Mesendoderm (in vitro differentiated cells): ENCODE measurements at regions not wholly inside any gene's neighbourhood (a gene's known extent, or its start where the extent isn't known, plus 50 kb on each side); places are given as distances from the start of the nearest gene placed in this dataset.
"Not testable (repeated sequence)": the region's sequence is repeated elsewhere in the genome, so short reads cannot be mapped to it uniquely, and the experiment has no call there.

Experiments
- DNase-seq: peaks from one replicate; pipeline ENCODE4 v3.0.0; 2013
- H2AK5ac ChIP-seq: 2 replicates; pipeline ENCODE4 v1.6.1; 2013; ENCODE audit warnings: low read length, inconsistent platforms
- H2BK120ac ChIP-seq: 2 replicates; pipeline ENCODE4 v1.6.1; 2013; ENCODE audit warnings: low read depth, mild to moderate bottlenecking, low read length, moderate library complexity, mixed read lengths
- H2BK15ac ChIP-seq: replicated peaks from 2 replicates; pipeline ENCODE4 v1.6.1; 2013; ENCODE audit warnings: low read depth, mild to moderate bottlenecking, moderate library complexity
- H2BK5ac ChIP-seq: 2 replicates; pipeline ENCODE4 v1.6.1; 2013; ENCODE audit warnings: low read length, inconsistent platforms
- H3K18ac ChIP-seq: 2 replicates; pipeline ENCODE4 v1.6.1; 2013; ENCODE audit warnings: mild to moderate bottlenecking, low read length, mixed read lengths
- H3K23ac ChIP-seq: one replicate; pipeline ENCODE4 v1.6.1; 2013; ENCODE audit warnings: low read length
- H3K27ac ChIP-seq: 2 replicates; pipeline ENCODE4 v1.5.1; 2013; ENCODE audit warnings: low read depth, mild to moderate bottlenecking, inconsistent platforms, low read length, moderate library complexity
- H3K27me3 ChIP-seq: 2 replicates; pipeline ENCODE4 v1.6.1; 2013; ENCODE audit warnings: low read length, control low read depth, mild to moderate bottlenecking, inconsistent platforms; ENCODE audit not compliant: insufficient read depth, poor library complexity
- H3K36me3 ChIP-seq: 2 replicates; pipeline ENCODE4 v1.6.1; 2013; ENCODE audit warnings: low read length, inconsistent platforms; ENCODE audit not compliant: control insufficient read depth, insufficient read depth
- H3K4ac ChIP-seq: one replicate; pipeline ENCODE4 v1.6.1; 2013; ENCODE audit warnings: low read depth, mild to moderate bottlenecking, low read length, moderate library complexity
- H3K4me1 ChIP-seq: 2 replicates; pipeline ENCODE4 v1.6.1; 2013; ENCODE audit warnings: low read depth, low read length, inconsistent platforms; ENCODE audit not compliant: control insufficient read depth
- H3K4me2 ChIP-seq: 2 replicates; pipeline ENCODE4 v1.6.1; 2013; ENCODE audit warnings: low read length
- H3K4me3 ChIP-seq: 2 replicates; pipeline ENCODE4 v1.5.1; 2013; ENCODE audit warnings: mild to moderate bottlenecking, low read length
- H3K56ac ChIP-seq: one replicate; pipeline ENCODE4 v1.6.1; 2013; ENCODE audit warnings: low read length
- H3K79me1 ChIP-seq: 2 replicates; pipeline ENCODE4 v1.6.1; 2013; ENCODE audit warnings: low read length, inconsistent platforms
- H3K79me2 ChIP-seq: 2 replicates; pipeline ENCODE4 v1.6.1; 2013; ENCODE audit warnings: mild to moderate bottlenecking, low read length; ENCODE audit not compliant: control insufficient read depth, insufficient read depth
- H3K9ac ChIP-seq: 2 replicates; pipeline ENCODE4 v1.6.1; 2013; ENCODE audit warnings: low read length, inconsistent platforms
- H4K5ac ChIP-seq: one replicate; pipeline ENCODE4 v1.6.1; 2013; ENCODE audit warnings: low read length
- H4K8ac ChIP-seq: one replicate; pipeline ENCODE4 v1.6.1; 2013; ENCODE audit warnings: low read depth, mild to moderate bottlenecking, control low read depth, low read length, moderate library complexity
- WGBS: extraction: QIAGEN DNeasy Blood & Tissue Kit; methylation state at CpG from one replicate; pipeline ENCODE4 v1.1.7; 2013; ENCODE audit warnings: low lambda C conversion rate, missing lambda C conversion rate; ENCODE audit not compliant: insufficient coverage; ENCODE audit errors: extremely low coverage; 5-methylcytosine and 5-hydroxymethylcytosine counted together

- peak overlapping the region; percentile 4 for H2BK120ac ChIP-seq
- H4K5ac ChIP-seq, result no peak overlapping the region
- no CpG with 5 or more reads among the region's 3 CpGs for WGBS
- DNase-seq, result peak; percentile 35
- H3K4me2 ChIP-seq, result no peak overlapping the region
- no peaks in the 10 kb centered on the region for H3K79me1 ChIP-seq
- no peak overlapping the region for H3K4me3 ChIP-seq
- H3K56ac ChIP-seq, result peak overlapping the region; percentile 22
- H3K27me3 ChIP-seq, result no peaks in the 10 kb centered on the region
- H3K9ac ChIP-seq, result no peak overlapping the region
- no peak overlapping the region for H3K4ac ChIP-seq
- H3K18ac ChIP-seq, result peak overlapping the region; percentile 68
- no peaks in the 10 kb centered on the region for H3K79me2 ChIP-seq
- no peak overlapping the region for H2BK15ac ChIP-seq
- no peak overlapping the region for H4K8ac ChIP-seq
- H2BK5ac ChIP-seq, result no peak overlapping the region
- H3K27ac ChIP-seq, result peak overlapping the region; percentile 59
- no peaks in the 10 kb centered on the region for H3K36me3 ChIP-seq
- no peak overlapping the region for H3K23ac ChIP-seq
- no peaks in the 10 kb centered on the region for H3K4me1 ChIP-seq
- no peak overlapping the region for H2AK5ac ChIP-seq
Measured at GRCh38 chr4:33998291-33998690, 2246.0 kb downstream of the ARAP2 start.

DNA sequence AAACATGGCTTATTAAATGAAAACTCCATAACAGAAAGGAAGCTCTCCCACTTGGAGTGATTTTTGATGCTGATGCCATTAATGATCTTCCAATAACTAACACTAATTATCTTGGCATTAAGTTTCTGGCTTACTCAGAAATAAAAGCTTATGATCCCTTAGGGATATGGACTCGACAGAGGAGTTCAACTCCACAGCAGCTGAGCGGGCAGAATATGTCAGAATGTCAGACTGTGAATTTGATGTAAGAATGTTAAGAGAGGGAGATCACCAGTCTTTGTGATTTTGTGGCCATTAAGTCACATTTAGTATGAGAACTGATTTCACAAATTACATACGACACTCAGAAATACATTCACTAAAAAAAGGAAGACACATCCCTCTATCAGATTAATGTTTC is 2244.0 kb downstream of the ARAP2 start:
- Histone ChIP-seq H3K4me3 (no peak overlapping the region), H2BK15ac (no peak overlapping the region), H3K27ac (no peak overlapping the region), H2BK5ac (no peak overlapping the region), H3K9ac (no peak overlapping the region), H3K56ac (no peak overlapping the region), H3K79me1 (no peaks in the 10 kb centered on the region), H3K4me2 (no peak overlapping the region), H3K18ac (no peak overlapping the region), H3K4me1 (no peaks in the 10 kb centered on the region), H3K27me3 (no peaks in the 10 kb centered on the region), H2BK120ac (no peak overlapping the region), H4K5ac (no peak overlapping the region), H3K4ac (no peak overlapping the region), H4K8ac (no peak overlapping the region), H3K36me3 (no peaks in the 10 kb centered on the region), H2AK5ac (no peak overlapping the region), H3K23ac (no peak overlapping the region), H3K79me2 (no peaks in the 10 kb centered on the region)
- DNase-seq, result no peak
- no CpG with 5 or more reads among the region's 3 CpGs for WGBS

- not testable (repeated sequence) for H4K8ac ChIP-seq, H3K27ac ChIP-seq, H3K56ac ChIP-seq, H2AK5ac ChIP-seq, H2BK15ac ChIP-seq, H3K4ac ChIP-seq, H3K18ac ChIP-seq, H3K27me3 ChIP-seq, H2BK120ac ChIP-seq, H3K79me1 ChIP-seq, DNase-seq, H2BK5ac ChIP-seq, H3K36me3 ChIP-seq, H3K4me2 ChIP-seq, H3K4me1 ChIP-seq, H3K23ac ChIP-seq, H4K5ac ChIP-seq, H3K4me3 ChIP-seq, H3K9ac ChIP-seq, H3K79me2 ChIP-seq
- no CpG with 5 or more reads among the region's 1 CpG for WGBS
Measured at GRCh38 chr4:34006540-34006939, 2237.8 kb downstream of the ARAP2 start.

- no peak overlapping the region for H3K4ac ChIP-seq
- no peak overlapping the region for H2BK120ac ChIP-seq
- no peak for DNase-seq
- no peak overlapping the region for H2BK15ac ChIP-seq
- H3K79me2 ChIP-seq, result no peaks in the 10 kb centered on the region
- no peak overlapping the region for H3K4me3 ChIP-seq
- H4K8ac ChIP-seq, result no peak overlapping the region
- H3K36me3 ChIP-seq, result no peaks in the 10 kb centered on the region
- no peaks in the 10 kb centered on the region for H3K79me1 ChIP-seq
- no CpG with 5 or more reads among the region's 1 CpG for WGBS
- H3K27me3 ChIP-seq, result no peaks in the 10 kb centered on the region
- H3K23ac ChIP-seq, result no peak overlapping the region
- no peak overlapping the region for H4K5ac ChIP-seq
- no peak overlapping the region for H3K18ac ChIP-seq
- H2AK5ac ChIP-seq, result no peak overlapping the region
- no peak overlapping the region for H3K9ac ChIP-seq
- H3K4me1 ChIP-seq, result no peaks in the 10 kb centered on the region
- no peak overlapping the region for H3K56ac ChIP-seq
- no peak overlapping the region for H3K27ac ChIP-seq
- H3K4me2 ChIP-seq, result no peak overlapping the region
- no peak overlapping the region for H2BK5ac ChIP-seq
Measured at GRCh38 chr4:34009951-34010350, 2234.4 kb downstream of the ARAP2 start.

- H2BK15ac ChIP-seq, result no peak overlapping the region
- no peaks in the 10 kb centered on the region for H3K79me2 ChIP-seq
- no peaks in the 10 kb centered on the region for H3K79me1 ChIP-seq
- H4K5ac ChIP-seq, result no peak overlapping the region
- H2BK120ac ChIP-seq, result no peak overlapping the region
- no peak overlapping the region for H4K8ac ChIP-seq
- no peak overlapping the region for H3K4ac ChIP-seq
- H3K4me2 ChIP-seq, result no peak overlapping the region
- no peaks in the 10 kb centered on the region for H3K27me3 ChIP-seq
- WGBS, result 100% methylated on average over 1 of the region's 6 CpGs
- no peak overlapping the region for H2BK5ac ChIP-seq
- H3K23ac ChIP-seq, result no peak overlapping the region
- H3K4me3 ChIP-seq, result no peak overlapping the region
- H3K56ac ChIP-seq, result no peak overlapping the region
- no peak overlapping the region for H3K27ac ChIP-seq
- H3K18ac ChIP-seq, result no peak overlapping the region
- DNase-seq, result no peak
- H3K4me1 ChIP-seq, result no peaks in the 10 kb centered on the region
- no peak overlapping the region for H2AK5ac ChIP-seq
- H3K36me3 ChIP-seq, result no peaks in the 10 kb centered on the region
- H3K9ac ChIP-seq, result no peak overlapping the region
Measured at GRCh38 chr4:34010751-34011519, 2233.4 kb downstream of the ARAP2 start.

DNA sequence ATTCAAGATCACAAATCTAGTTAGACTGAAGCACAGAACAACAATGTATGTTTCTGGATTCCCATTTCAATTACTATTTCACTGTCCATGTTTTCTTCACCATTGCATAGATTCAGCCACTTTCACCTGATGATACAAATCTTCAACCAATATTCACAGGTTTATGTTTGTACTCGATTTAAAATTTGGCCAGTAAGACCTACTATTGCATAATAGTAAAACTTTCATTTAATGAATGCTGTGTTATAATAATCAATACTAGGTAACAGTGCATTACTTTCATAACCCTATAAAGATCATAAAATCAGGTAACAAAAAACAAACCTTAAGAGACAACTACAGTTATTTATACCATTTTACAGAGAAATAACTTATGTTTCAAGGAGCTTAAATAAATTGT is 2209.1 kb downstream of the ARAP2 start:
- Histone ChIP-seq H3K27me3 (no peaks in the 10 kb centered on the region), H3K4me2 (no peak overlapping the region), H2BK5ac (no peak overlapping the region), H3K27ac (no peak overlapping the region), H3K4me1 (no peaks in the 10 kb centered on the region), H3K79me2 (no peaks in the 10 kb centered on the region), H4K8ac (no peak overlapping the region), H3K23ac (no peak overlapping the region), H2BK15ac (no peak overlapping the region), H2BK120ac (no peak overlapping the region), H3K4ac (no peak overlapping the region), H4K5ac (no peak overlapping the region), H3K4me3 (no peak overlapping the region), H3K9ac (no peak overlapping the region), H3K79me1 (no peaks in the 10 kb centered on the region), H2AK5ac (no peak overlapping the region), H3K56ac (no peak overlapping the region), H3K36me3 (no peaks in the 10 kb centered on the region), H3K18ac (no peak overlapping the region)
- WGBS, result no CpG with 5 or more reads among the region's 1 CpG
- DNase-seq, result no peak
